Stimulated activated effector memory CD8-positive, alpha-beta T cell treated with anti-CD3 and anti-CD28 coated beads, Interleukin-12 subunit alpha, Interleukin-12 subunit beta, amount 100 ng/mL, for 72 hours (primary cell): ENCODE measurements at regions not wholly inside any gene's neighbourhood (a gene's known extent, or its start where the extent isn't known, plus 50 kb on each side); places are given as distances from the start of the nearest gene placed in this dataset.
A peak's percentile ranks its signal among the peaks of the same experiment; 100 is the strongest.

Experiments used
- ATAC-seq: fragments of 150-1000 bp; cut with Tn5 transposase; 2 replicates; pipeline ENCODE4 v1.10.0; 2021
- DNase-seq, 2 donors: peaks; one replicate each; pipeline ENCODE4 v3.0.0; 2021 to 2022; ENCODE audit warnings: low spot score in 2 of 2
- H3K27ac Mint-ChIP-seq: one replicate; pipeline ENCODE4 v1.8.0; 2022; ENCODE audit warnings: mild to moderate bottlenecking, mixed read lengths
- H3K36me3 Mint-ChIP-seq: one replicate; pipeline ENCODE4 v1.8.0; 2022; ENCODE audit warnings: mild to moderate bottlenecking, mixed read lengths
- H3K4me1 Mint-ChIP-seq: one replicate; pipeline ENCODE4 v1.8.0; 2022; ENCODE audit warnings: mixed read lengths
- H3K4me3 Mint-ChIP-seq: one replicate; pipeline ENCODE4 v1.8.0; 2022; ENCODE audit warnings: mild to moderate bottlenecking, mixed read lengths
- H3K9me3 Mint-ChIP-seq: one replicate; pipeline ENCODE4 v1.8.0; 2022; ENCODE audit warnings: mixed read lengths

DNA sequence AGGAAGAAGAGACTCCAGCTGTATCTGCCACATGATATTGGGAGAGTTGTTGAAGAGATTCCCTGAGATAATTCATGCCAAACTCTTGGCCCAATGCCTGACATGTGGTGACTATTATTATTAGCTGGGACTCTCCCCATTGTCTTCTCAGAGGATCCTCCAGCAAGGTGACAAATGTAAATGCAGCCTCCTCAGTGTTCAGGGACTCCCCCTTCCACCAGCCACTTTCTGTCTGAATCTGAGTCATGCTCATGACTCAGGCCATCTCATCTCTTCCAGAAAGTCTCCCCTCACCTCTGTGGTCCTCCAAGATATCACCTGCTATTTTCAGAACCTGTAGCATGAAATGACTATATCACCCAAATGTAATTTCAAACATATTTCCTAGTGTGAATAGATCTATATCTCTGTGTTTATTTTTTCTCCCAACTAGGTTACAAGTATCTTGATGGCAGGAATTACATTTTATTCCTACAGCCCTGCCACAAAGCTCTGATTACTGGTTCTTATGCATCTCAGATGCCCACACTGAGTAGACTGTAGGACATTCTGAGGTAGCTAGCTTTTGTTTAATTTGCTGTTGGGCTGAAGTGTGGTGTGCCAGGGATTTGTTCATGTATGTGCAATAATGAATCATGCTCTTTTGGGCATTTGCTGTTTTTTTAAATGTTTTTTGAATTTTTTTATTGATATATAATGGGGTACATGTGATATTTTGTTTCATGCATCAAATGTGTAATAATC lies 126.6 kb upstream of the IL12B start:
- Mint-ChIP-seq H3K9me3 (no peaks in the 10 kb centered on the region), H3K4me3 (no peak overlapping the region), H3K36me3 (peaks cover 25% of the 10 kb centered on the region), H3K27ac (peak overlapping the region; percentile 0), H3K4me1 (peaks cover 44% of the 10 kb centered on the region)
- peak; percentile 21 to 83 for DNase-seq
- peak; percentile 95 for ATAC-seq

DNA sequence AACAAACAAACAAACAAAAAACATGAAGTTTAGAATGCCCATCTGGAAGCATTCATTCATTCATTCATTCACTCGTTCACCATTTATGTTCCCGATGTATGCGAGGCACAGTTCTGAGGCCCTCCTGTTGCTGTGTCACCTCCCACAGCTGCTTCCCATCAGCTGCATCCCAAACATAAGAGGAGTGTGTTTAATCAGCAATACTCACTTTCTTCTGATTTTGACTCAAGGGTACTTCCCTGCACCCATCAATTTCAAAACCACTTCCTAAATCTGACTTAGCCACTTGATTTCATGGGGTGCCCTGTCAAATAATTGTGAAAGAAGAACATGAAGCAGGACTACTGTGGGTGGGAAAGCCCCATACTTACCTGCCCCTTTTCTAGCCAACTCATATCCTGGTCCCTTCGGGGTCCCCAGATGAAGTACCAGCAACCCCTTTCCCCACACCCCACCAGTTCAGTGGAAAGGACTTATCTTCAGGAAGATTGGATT lies 128.0 kb upstream of the IL12B start:
- DNase-seq (peak in 1 of 2 donors; percentile 73), ATAC-seq (peak; percentile 71)
- Mint-ChIP-seq H3K4me1 (peaks cover 44% of the 10 kb centered on the region), H3K36me3 (peaks cover 25% of the 10 kb centered on the region), H3K27ac (peak overlapping the region; percentile 15), H3K9me3 (no peaks in the 10 kb centered on the region), H3K4me3 (peak overlapping the region; percentile 13)

DNA sequence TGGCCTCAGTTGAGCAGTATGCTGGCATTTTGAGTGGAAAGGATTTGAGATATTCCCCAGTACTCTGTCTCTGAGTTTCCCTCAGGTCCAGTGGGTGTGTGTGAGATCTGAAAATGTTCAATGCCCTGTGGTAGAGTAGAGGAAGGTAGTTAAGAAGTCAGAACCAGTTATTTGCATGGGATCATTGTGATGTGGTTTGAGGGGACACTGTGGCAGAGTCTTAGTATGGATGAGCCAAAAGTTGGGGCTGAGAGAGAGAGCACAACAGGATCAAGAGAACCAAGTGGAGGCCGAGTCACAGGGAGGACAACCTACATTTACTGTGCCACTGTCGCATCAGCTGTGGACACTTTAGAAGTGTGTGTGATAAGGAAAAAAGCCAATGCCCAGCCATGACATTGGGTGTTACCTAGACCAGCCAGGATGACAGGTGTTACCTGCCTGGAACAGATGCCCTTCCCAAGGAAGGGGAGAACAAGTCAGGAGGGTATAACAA lies 128.9 kb upstream of the IL12B start:
- Mint-ChIP-seq H3K4me1 (peaks cover 44% of the 10 kb centered on the region), H3K27ac (no peak overlapping the region), H3K9me3 (no peaks in the 10 kb centered on the region), H3K36me3 (peaks cover 25% of the 10 kb centered on the region), H3K4me3 (peak overlapping the region; percentile 2)
- DNase-seq: no peak
- ATAC-seq: no peak

DNA sequence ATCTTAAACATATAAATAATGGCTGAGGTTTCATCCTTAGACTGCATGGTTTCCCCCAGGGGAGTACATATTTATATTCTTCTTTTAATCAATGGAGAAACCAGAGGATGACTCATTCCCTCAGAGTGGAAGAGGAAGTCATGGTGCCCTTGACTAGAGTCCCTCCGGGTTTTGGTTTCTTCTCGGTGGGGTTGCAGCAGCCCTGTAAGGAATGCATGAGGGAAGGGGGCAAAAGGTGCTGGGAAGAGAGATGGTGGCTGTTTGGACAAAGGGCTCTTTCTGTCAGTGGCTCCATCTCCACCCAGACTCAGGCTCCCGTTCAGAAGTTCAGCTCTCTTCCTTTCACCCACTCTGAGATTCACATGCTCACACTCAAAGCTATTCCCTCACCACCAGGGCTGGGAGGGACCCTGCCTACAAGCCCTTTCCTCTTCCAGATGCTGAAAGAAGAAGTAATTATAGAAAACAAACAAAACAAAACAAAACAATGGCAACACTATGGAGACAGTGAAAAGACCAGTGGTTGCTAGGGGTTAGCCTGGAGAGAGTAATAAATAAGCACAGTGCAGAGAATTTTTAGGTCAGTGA lies 129.8 kb upstream of the IL12B start:
- Mint-ChIP-seq H3K27ac (no peak overlapping the region), H3K4me3 (no peak overlapping the region), H3K9me3 (no peaks in the 10 kb centered on the region), H3K36me3 (peaks cover 25% of the 10 kb centered on the region), H3K4me1 (peaks cover 44% of the 10 kb centered on the region)
- no peak for DNase-seq
- ATAC-seq: no peak

DNA sequence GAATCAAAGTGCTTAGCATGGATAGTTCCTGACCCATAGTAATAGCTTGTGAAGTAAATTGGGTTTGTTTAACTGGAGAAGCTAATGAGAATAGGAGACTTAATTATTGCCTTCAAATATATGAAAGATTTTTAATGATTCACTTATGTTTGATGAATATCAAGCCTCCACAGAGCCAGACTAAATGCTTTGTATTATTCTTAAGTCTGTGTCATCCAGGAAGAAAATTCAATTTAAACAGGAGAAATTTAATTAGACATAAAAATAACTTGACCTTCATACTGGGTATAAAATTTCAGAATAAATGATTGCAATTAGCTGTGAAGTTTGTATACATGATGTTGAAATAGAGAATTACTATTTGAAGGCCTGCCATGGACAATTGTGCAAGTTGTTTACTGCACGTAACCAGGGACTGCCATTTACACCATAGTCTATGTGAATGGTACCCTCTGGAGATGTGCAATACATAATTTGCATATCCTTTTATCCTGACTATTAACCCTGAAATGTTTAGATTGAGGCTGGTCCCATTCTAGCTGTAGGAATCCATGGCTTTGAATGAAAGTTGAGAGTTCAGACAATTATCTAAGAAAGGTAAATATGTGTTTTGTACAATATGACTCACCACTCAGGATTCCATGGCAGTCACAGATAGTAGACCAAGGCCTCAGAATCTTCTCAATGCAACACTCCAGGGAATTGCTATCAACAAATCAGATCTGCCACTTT lies 133.5 kb upstream of the IL12B start:
- Mint-ChIP-seq H3K36me3 (peaks cover 7% of the 10 kb centered on the region), H3K27ac (no peak overlapping the region), H3K4me3 (no peak overlapping the region), H3K9me3 (no peaks in the 10 kb centered on the region), H3K4me1 (peaks cover 23% of the 10 kb centered on the region)
- no peak for DNase-seq
- no peak for ATAC-seq

DNA sequence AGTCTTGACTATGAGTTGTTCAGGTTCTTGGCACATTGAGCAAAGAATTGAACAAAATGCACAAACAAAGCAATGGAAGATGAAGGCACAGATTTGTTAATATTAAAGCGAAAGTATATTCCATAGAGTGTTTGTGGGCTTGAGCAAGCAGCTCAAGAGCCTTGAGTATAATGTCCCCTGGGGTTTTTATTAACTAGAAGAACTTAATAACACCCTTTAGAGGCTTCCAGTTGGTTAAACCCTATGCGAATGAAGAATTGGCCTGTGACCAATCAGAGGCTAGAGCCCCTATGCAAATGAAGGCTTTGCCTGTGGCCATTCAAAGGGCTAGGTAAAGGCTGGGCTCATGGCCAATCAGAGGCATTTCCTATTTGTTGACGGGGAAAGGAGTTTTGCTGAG lies 135.3 kb upstream of the IL12B start:
- no peak overlapping the region for H3K27ac Mint-ChIP-seq
- H3K9me3 Mint-ChIP-seq: no peaks in the 10 kb centered on the region
- peaks cover 21% of the 10 kb centered on the region for H3K4me1 Mint-ChIP-seq
- H3K36me3 Mint-ChIP-seq: no peaks in the 10 kb centered on the region
- ATAC-seq (no peak), DNase-seq (no peak)
- H3K4me3 Mint-ChIP-seq: no peak overlapping the region

DNA sequence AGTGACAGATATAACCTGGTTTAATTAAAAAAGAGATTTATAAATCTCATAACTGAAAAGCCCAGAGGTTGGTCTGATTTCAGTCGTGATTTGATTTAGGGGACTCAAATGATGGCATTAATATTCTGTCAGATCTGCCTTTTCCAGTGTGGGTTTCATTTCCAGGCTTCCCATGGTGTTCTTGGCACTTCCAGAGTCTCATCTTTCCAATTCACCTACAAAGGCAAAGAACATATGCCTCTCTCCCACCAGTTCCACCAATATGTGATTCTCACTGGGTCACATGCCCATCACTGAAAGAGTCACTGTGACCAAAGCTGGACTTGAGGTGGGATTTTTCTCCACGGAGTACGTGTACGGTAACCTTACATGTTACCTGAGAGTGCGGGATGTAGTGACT lies 137.4 kb upstream of the IL12B start:
- no peaks in the 10 kb centered on the region for H3K9me3 Mint-ChIP-seq
- H3K27ac Mint-ChIP-seq: no peak overlapping the region
- ATAC-seq (no peak), DNase-seq (no peak)
- H3K36me3 Mint-ChIP-seq: no peaks in the 10 kb centered on the region
- H3K4me3 Mint-ChIP-seq: no peak overlapping the region
- peaks cover 21% of the 10 kb centered on the region for H3K4me1 Mint-ChIP-seq

DNA sequence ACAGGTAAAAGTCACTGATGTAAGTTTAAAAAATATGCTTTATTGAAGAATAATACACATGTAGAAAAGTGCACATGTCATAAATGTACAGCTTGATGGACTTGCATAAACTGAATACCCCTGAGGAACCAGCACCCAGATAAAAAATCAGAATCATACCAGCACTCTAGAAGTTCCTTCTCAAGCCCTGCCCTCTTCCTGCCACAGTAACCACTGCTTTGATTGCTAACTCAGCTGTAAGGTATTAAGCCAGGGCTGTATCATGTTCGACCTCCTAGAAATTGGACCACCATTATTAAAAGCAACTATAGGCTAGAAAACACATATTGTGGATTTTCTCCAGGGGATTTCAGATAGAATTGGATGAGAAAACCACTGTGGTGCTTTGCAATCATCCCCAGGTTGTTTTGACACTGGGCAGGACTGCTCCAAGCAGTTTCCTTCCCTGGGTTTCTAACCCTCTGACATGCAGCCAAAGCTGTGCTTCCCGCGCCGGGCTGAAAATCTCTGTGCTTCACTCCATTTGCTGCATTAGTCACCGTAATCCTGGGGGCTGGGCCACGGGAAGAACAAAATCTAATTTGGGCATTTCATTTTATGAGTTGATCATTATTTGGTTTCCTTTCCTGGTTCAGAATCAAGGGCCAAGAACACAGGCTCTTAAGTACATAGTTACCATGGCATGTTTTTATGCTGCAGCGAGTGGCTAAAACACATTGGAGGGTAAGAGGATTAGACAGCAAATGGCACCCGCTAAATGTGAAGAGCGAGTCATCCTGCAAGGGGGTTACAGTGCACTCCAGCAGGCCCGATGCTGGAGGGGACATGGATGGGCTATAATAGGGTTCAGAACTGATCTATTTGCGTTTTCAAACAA lies 139.4 kb upstream of the IL12B start:
- Mint-ChIP-seq H3K36me3 (no peaks in the 10 kb centered on the region), H3K27ac (no peak overlapping the region), H3K9me3 (peaks cover 7% of the 10 kb centered on the region), H3K4me3 (no peak overlapping the region), H3K4me1 (peaks cover 21% of the 10 kb centered on the region)
- ATAC-seq (peak; percentile 85), DNase-seq (no peak)

DNA sequence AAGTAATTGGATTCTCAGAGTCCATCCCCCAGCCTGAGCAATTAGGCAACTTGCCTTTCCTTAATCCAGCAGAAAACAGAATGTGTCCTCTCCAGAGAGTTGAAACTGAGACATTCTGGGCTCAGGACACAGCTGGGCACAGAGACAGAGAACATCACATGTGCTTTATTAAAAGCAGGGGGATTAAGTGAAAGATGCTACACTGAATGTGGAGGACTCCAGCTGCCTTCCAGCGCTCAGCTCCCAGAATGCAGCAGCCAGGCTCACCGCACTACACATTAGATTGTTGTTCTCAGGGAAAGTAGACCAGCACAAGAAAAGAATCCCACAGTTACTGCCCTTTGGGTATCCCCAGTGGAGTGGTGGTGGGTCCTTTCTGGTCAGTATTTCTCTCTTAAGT lies 141.6 kb upstream of the IL12B start:
- DNase-seq (no peak), ATAC-seq (no peak)
- no peaks in the 10 kb centered on the region for H3K36me3 Mint-ChIP-seq
- H3K4me1 Mint-ChIP-seq: peaks cover 21% of the 10 kb centered on the region
- H3K4me3 Mint-ChIP-seq: no peak overlapping the region
- H3K9me3 Mint-ChIP-seq: peaks cover 17% of the 10 kb centered on the region
- H3K27ac Mint-ChIP-seq: no peak overlapping the region

DNA sequence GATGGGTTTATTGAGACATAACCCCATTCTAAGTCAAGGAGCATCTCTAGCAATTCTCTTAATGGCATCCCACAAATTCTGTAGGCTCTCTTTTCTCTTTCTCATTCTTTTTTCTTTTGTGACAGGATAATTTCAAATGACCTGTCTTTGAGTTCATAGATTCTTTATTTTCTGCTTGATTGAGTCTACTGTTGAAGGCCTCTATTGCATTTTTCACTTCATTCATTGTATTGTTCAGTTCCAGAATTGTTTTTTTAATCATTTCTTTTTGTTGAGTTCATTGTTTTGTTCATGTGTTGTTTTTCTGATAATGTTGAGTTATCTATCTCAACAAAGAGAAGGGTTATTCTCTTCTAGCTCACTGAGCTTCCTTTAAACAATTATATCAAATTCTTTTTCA lies 144.7 kb upstream of the IL12B start:
- Mint-ChIP-seq H3K4me3 (no peak overlapping the region), H3K4me1 (peaks cover 15% of the 10 kb centered on the region), H3K36me3 (no peaks in the 10 kb centered on the region), H3K27ac (no peak overlapping the region), H3K9me3 (peaks cover 24% of the 10 kb centered on the region)
- ATAC-seq: no peak
- DNase-seq: no peak

DNA sequence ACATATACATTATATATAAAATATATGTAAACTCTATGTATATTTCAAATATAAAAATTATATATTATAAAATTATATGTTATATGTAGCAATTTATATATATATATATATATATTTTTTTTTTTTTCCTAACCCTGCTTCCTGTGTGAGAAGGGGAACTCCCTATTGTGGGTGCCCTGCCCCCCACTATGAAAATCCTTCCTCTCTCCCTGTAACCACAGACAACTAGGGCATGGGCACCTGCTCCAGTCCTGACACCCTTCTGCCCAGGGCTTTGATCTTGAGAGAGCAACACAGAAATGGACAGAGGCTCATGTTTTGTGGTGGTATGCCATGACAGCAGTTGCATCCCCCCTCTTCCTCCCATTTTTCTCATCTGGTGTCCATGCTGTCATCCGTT lies 148.7 kb upstream of the IL12B start:
- H3K4me3 Mint-ChIP-seq: no peak overlapping the region
- peaks cover 22% of the 10 kb centered on the region for H3K9me3 Mint-ChIP-seq
- DNase-seq (no peak), ATAC-seq (no peak)
- H3K36me3 Mint-ChIP-seq: no peaks in the 10 kb centered on the region
- H3K4me1 Mint-ChIP-seq: peaks cover 16% of the 10 kb centered on the region
- no peak overlapping the region for H3K27ac Mint-ChIP-seq

DNA sequence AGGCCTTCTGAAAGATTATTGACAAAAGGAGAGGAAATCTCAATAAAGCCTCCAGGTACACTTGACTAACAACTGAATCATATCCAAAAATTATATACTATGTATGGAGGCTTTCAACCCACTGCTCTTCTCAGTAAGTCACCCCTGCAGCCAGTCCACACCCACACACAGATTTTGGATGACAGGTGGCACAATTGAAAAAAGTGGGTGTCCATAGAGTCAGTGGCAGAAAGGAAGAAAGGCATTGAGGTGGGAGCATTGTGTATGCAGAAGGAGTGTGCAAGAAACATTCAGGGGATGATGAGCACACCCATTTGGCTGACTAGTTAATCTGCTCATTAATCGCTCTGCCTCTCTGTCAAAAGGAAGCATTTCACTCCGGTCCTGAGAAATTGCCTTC lies 150.6 kb upstream of the IL12B start:
- no peak overlapping the region for H3K27ac Mint-ChIP-seq
- no peak for ATAC-seq
- H3K36me3 Mint-ChIP-seq: no peaks in the 10 kb centered on the region
- no peak for DNase-seq
- H3K4me1 Mint-ChIP-seq: peaks cover 16% of the 10 kb centered on the region
- peaks cover 9% of the 10 kb centered on the region for H3K9me3 Mint-ChIP-seq
- no peak overlapping the region for H3K4me3 Mint-ChIP-seq

DNA sequence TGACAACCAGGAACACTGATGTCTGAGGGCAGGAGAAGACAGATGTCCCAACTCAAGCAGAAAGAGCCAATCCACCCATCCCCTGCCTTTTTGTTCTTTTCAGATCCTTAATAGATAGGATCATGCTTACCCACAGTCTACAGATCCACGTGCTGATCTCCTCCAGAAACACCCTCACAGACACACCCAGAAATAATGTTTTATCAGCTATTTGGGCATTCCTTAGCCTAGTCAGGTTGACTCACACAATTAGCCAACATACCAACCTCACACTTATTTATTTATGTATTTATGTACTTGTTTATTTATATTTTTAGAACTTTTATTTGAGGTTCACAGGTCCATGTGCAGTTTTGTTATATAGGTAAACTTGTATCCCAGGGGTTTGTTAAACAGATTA lies 151.5 kb upstream of the IL12B start:
- Mint-ChIP-seq H3K9me3 (peaks cover 6% of the 10 kb centered on the region), H3K36me3 (no peaks in the 10 kb centered on the region), H3K4me3 (no peak overlapping the region), H3K4me1 (peaks cover 16% of the 10 kb centered on the region), H3K27ac (no peak overlapping the region)
- ATAC-seq (no peak), DNase-seq (no peak)

DNA sequence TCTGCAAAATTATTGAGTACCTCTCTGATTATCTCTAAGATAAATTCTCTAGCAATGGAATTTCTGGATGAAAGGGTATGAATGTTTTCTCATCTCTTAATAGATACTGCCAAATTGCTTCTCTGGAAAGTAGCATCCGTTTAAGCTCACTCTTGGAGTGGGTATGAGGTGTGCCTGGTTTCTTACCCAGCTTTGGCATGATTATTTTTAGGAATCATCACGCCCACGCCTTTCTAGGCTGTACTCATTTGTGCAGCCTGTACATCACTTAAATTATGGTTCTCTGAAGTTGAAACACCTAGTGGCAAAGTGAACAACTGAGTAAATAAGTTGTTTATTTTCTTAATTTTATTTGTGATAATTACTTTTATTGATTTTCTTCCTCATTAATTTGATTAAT lies 156.5 kb upstream of the IL12B start:
- ATAC-seq: no peak
- H3K4me1 Mint-ChIP-seq: no peaks in the 10 kb centered on the region
- H3K27ac Mint-ChIP-seq: no peak overlapping the region

DNA sequence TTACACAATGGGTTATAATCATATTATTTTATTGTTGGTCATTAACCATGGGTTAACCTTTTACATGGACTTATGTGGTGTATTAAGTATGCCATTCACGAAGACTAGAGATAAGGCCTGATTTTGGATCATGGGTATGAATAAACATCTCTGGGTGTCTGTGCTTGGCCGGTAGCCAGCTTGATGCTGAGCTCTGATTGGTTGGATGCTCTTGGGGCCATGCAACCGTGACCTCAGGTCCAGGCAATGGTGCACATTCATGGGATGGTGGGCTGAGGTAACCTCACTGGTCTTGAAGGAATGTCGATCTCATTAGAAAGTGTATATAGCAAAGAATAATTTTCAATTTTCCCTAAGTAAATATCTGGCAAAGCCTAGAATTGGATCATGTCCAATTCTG lies 158.2 kb upstream of the IL12B start:
- H3K4me1 Mint-ChIP-seq: no peaks in the 10 kb centered on the region
- H3K4me3 Mint-ChIP-seq: no peak overlapping the region
- H3K27ac Mint-ChIP-seq: no peak overlapping the region
- DNase-seq (no peak), ATAC-seq (no peak)
- H3K9me3 Mint-ChIP-seq: no peaks in the 10 kb centered on the region
- no peaks in the 10 kb centered on the region for H3K36me3 Mint-ChIP-seq

More for the DNA sequence above, 156.5 kb upstream of the IL12B start:
- no peak for DNase-seq
- no peak overlapping the region for H3K4me3 Mint-ChIP-seq
- no peaks in the 10 kb centered on the region for H3K9me3 Mint-ChIP-seq
- H3K36me3 Mint-ChIP-seq: no peaks in the 10 kb centered on the region
